NCI-H748 treated with DMSO at 0.1 percent for 48 hours (cell line): ENCODE measurements at regions not wholly inside any gene's neighbourhood (a gene's known extent, or its start where the extent isn't known, plus 50 kb on each side); places are given as distances from the start of the nearest gene placed in this dataset.
A peak's percentile ranks its signal among the peaks of the same experiment; 100 is the strongest.
"Not testable (repeated sequence)": the region's sequence is repeated elsewhere in the genome, so short reads cannot be mapped to it uniquely, and the experiment has no call there.

Source experiments
- DNase-seq: peaks from one replicate; lab custom pipeline; 2025; lab: John Stamatoyannopoulos, UW

GRCh38 chr16:49940464-49941224 lies 84.4 kb upstream of the CNEP1R1 start:
- no peak for DNase-seq

DNA sequence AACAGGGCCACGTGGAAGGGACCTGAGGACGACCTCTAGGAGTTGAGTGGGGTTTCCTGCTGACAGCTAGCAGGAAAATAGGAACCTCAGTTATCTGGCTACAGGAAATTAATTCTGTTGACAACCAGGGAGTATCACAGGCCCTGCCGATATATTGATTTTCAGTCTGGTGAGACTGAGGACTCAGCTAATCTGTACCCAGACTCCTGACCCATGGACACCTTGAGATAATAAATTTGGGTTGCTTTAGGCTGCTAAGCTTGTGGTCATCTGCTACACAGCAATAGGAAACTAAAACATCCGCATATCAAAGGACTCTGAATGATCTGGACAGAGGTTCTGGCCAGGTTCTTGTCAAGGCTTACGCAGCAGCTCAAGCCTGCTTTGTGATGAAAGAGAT lies 80.8 kb upstream of the CNEP1R1 start:
- DNase-seq: no peak

- DNase-seq: peak; percentile 55
Measured at GRCh38 chr16:49947907-49948678, 76.9 kb upstream of the CNEP1R1 start.

- no peak for DNase-seq
Measured at GRCh38 chr16:49951574-49952195, 73.3 kb upstream of the CNEP1R1 start.

- no peak for DNase-seq
Measured at GRCh38 chr16:49952386-49952785, 72.6 kb upstream of the CNEP1R1 start.

DNA sequence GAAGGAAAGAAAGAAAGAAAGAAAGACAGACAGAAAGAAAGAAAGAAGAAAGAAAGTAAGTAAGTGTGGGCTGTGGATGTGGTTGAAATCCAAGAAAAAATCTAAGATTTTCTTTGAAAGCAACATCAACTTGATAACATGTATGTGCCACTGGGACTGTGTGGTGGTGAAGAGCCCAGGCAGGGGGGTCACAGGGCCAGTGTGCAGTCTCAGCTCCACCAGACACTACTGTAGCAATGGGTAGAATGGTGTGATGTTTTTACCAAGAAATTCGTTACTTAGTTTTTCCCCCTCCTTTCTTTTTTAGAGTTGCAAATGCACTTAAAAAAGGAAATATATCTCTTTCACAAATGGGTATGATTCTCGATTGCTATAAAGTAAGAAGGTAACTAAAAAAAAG lies 71.9 kb upstream of the CNEP1R1 start:
- no peak for DNase-seq

- DNase-seq: no peak
Measured at GRCh38 chr16:49955858-49956257, 69.2 kb upstream of the CNEP1R1 start.

DNA sequence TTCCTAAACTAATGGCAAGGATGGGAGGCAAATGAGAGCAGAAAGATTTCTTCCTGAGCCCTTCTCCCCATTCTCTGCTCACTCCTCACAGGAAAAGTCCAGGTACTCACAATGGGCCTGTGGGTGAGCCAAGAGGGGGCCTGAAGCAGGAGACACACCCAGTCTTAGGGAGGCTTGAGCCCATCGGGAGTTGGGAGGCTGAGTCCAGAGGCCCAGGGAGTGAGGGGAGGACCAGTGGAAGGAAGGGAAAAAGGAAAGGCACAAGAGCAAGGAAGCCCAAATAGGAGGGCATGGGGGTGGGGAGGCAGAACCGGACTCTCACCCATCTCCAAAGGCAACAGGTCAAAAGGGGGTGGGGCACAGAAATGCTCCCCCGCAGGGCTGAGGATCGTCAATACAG lies 68.1 kb upstream of the CNEP1R1 start:
- no peak for DNase-seq

GRCh38 chr16:49958448-49958847 lies 66.6 kb upstream of the CNEP1R1 start:
- DNase-seq: no peak

GRCh38 chr16:49959552-49960277 lies 65.3 kb upstream of the CNEP1R1 start:
- DNase-seq: no peak

- peak; percentile 7 for DNase-seq
Measured at GRCh38 chr16:49961089-49961488, 63.9 kb upstream of the CNEP1R1 start.

- not testable (repeated sequence) for DNase-seq
Measured at GRCh38 chr16:49962566-49962965, 62.5 kb upstream of the CNEP1R1 start.

DNA sequence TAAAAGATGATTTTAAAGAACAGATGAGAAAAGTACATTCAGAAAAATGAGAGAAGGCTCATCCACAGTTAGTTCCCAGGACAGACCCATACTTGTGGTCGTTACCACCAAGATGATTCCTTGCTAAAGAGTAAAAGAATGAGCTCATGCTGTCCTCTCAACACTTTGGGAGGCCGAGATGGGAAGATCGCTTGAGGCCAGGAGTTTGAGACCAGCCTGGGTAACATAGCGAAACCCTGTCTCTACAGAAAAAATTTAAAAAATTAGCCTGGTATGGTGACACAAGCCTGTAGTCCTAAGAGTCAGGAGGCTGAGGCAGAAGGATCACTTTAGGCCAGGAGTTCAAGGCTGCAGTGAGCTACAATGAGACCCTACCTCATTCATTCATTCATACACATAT lies 60.7 kb upstream of the CNEP1R1 start:
- no peak for DNase-seq

DNA sequence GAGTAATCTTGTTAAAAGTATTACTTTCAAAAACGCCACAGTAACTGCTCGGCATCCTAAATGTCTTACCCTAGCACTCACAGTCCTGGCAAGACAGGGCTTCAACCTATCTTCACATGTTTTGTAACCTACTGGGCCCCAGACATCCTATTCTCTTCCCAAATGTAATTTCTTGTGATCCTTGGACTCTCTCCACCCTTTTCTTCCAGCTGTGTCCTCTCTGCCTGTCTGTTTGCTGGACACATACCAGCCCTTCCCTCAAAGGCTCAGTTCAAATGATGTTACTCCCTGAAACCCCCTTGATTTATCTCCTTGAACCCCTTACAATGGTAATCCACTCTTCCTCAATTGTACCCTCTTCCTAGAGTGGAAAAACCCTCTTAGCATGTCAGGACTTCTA lies 60.1 kb upstream of the CNEP1R1 start:
- DNase-seq: no peak

- DNase-seq: no peak
Measured at GRCh38 chr16:49967012-49967559, 57.9 kb upstream of the CNEP1R1 start.

DNA sequence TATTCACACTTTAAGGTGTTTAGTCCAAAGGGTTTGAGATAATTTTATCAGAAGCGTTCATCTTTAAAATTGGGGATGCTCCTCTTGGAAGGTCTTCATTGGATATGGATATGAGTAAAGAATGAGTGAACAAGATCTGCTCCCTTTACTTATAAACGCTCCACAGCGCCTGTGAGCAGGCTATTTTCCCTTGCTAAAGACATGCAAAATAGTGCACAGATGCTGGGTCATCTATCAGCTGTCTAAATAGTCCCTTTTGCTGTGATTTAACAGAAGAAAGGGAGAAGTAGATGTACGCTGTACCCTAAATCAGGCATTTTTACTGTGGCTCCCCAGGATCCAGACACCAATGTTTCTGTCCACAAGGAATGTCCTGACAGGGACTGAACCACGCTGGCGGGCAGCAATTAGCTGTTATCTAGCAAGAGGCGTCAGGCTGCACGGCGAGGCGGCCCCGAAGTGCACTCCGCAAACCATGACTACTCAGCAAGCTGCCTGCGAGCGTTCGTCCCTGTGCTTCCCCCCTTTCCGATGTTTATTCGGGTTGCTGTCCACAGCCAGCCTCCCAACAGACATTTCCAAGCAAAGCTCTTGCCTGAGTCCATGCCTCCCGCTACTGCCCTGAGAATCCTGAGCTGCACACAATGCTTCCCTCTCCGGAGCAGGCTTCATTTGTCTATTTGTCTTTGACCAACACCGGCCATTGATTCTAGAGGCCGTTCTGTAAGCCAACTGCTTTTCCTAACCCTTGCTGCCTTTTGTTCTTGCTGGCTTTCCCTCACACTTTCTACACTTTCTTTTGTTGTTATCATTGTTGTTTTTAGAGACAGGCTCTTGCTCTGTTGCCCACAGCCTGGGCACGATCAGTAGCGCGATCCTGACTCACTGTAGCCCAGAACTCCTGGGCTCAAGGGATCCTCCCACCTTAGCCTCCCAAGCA lies 55.7 kb upstream of the CNEP1R1 start:
- peak; percentile 5 for DNase-seq

DNA sequence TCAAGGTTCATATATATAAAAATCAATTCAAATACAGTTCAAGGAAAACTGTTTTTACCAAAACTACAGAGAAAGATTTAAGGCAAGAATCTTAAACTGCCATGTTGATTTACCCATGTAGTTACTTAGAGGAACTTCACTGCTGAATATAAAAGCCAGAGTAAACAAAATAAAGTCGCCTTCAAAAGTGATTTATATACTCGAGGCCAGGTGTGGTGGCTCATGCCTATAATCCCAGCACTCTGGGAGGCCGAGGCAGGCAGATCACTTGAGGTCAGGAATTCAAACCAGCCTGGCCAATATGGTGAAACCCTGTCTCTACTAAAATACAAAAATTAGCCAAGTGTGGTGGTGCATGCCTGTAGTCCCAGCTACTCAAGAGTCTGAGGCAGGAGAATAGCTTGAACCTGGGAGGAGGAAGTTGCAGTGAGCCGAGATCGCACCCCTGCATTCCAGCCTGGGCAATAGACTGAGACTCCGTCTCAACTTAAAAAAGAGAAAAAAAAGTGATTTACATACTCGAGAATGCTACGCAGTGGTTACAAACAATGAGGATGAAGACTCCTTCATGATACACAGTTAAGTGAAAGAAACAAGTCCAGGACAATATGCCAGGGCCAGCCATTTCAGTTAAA lies 54.1 kb upstream of the CNEP1R1 start:
- DNase-seq: no peak

GRCh38 chr16:49972280-49972679 lies 52.7 kb upstream of the CNEP1R1 start:
- peak; percentile 4 for DNase-seq

DNA sequence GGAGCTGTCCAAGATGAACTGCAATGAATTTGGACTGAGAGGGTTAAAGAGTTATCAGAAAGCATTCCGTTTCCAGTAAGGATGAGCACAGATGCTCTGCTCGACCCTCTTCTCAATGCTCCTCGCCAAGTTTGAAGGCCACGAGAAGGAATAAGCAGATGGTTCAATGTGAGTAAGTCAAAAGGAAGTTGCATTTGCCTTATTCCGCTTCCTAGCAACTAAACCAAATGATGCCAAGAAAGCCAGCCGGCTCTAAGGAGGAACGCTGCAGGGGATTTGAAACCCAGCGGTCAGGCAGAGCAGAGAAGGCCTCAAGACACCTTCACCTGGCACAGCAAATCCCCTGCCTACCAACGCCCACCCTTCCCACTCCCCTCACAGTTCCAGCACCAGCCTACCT lies 52.1 kb upstream of the CNEP1R1 start:
- DNase-seq: no peak
